Heart right ventricle (tissue), 16 donors: ENCODE measurements at regions not wholly inside any gene's neighbourhood (a gene's known extent, or its start where the extent isn't known, plus 50 kb on each side); places are given as distances from the start of the nearest gene placed in this dataset.

Source experiments
- ATAC-seq, 8 donors: fragments of 200-7000 bp; cut with Tn5 transposase; one replicate each; pipeline ENCODE4 v1.9.1; 2020; ENCODE audit warnings: mild to moderate bottlenecking in 8 of 8, moderate library complexity in 8 of 8, moderate number of reproducible peaks in 1 of 8
- DNase-seq, 2 donors: peaks; one replicate each; pipeline ENCODE4 v3.0.0-alpha.2; 2020
- H3K27ac ChIP-seq, 10 donors: fragments of 200-600 bp; sonication (generic) in 2 of 10; one replicate each; pipeline versions ENCODE4 v1.5.0 to v1.8.0; 2020 to 2022; ENCODE audit warnings: mild to moderate bottlenecking in 3 of 10
- H3K27me3 ChIP-seq, 7 donors: fragments of 200-600 bp; one replicate each; pipeline ENCODE4 v1.8.0; 2021 to 2022; ENCODE audit warnings: mild to moderate bottlenecking in 2 of 7
- H3K36me3 ChIP-seq, 9 donors: fragments of 200-600 bp; sonication (generic) in 1 of 9; one replicate each; pipeline versions ENCODE4 v1.5.0 to v1.8.0; 2020 to 2022; ENCODE audit warnings: mild to moderate bottlenecking in 2 of 9
- H3K4me1 ChIP-seq, 9 donors: fragments of 200-600 bp; sonication (generic) in 1 of 9; one replicate each; pipeline versions ENCODE4 v1.5.0 to v1.8.0; 2020 to 2022; ENCODE audit warnings: mild to moderate bottlenecking in 4 of 9
- H3K4me3 ChIP-seq, 10 donors: fragments of 200-600 bp; sonication (generic) in 2 of 10; one replicate each; pipeline versions ENCODE4 v1.5.0 to v1.8.0; 2020 to 2022; ENCODE audit warnings: mild to moderate bottlenecking in 7 of 10, moderate library complexity in 2 of 10
- H3K9me3 ChIP-seq, 11 donors: fragments of 200-600 bp in 10 of 11; sonication (generic) in 2 of 11; one replicate each; pipeline versions ENCODE4 v1.5.0 to v1.8.0; 2013 to 2022; ENCODE audit warnings: mild to moderate bottlenecking in 2 of 11, control low read depth in 1 of 11, moderate library complexity in 1 of 11
- CTCF ChIP-seq, 9 donors: fragments of 200-600 bp; sonication (generic) in 2 of 9; IDR thresholded peaks; one replicate each; pipeline versions ENCODE4 v1.5.0 to v1.8.0; 2021 to 2022; ENCODE audit warnings: antibody characterized with exemption in 9 of 9, mild to moderate bottlenecking in 5 of 9, moderate library complexity in 1 of 9
- WGBS, 2 donors: extraction: QIAGEN DNeasy Blood & Tissue Kit; methylation state at CpG; one replicate each; pipeline ENCODE4 v1.1.7; 2013; ENCODE audit warnings: inconsistent platforms in 1 of 2; 5-methylcytosine and 5-hydroxymethylcytosine counted together
- intact Hi-C, 10 donors: fragments of 100-400 bp; cut with DNase I; formaldehyde crosslinking; loops; one replicate each; pipeline versions ENCODE4 v1.11.1 to v1.14.2; 2022
- donor health status: Arrhythmogenic right ventricular cardiomyopathy.
- donor health status: ischemic (EF 13 %, LVEDD 7.1; RV severe dilation, severe dysfunction).
- donor health status: healthy with polysubstance abuse.
- donor health status: DM: no; HTN: yes; CAD: no.
- donor health status: DM: no; HTN: no; CAD: no.
- donor health status: ischemic (EF 25% LVEDD 6.9; RV normal size, moderate dysfunction).
- donor health status: ischemic (EF 25% LVEDD 5.7; RV mildly dilated, moderate dysfunction).
- donor health status: healthy.
- donor health status: DM: yes; HTN: yes; CAD: no.
- donor health status: Ischemic cardiomyopathy.
- donor health status: ischemic (EF 35%, LVEDD 5.7; RV mildly dilated, moderate dysfunction).
- donor health status: nonischemic (EF 11% LVEDD 7.7; RV severe dilation, severe dysfunction).
- donor health status: DM: yes; HTN: yes; CAD: no.
- donor health status: PGD.
- donor health status: ischemic (EF 29% LVEDD 5.4; RV normal size, mild dysfunction).
- donor health status: nonischemic (EF 23%, LVEDD 6.1; RV moderate dilation, normal function).

- H3K27me3 ChIP-seq: no peaks in the 10 kb centered on the region
- intact Hi-C loops: no loop called here
- 44 to 48% methylated on average over 1 of the region's 1 CpG for WGBS, 2 donors
- no peak for TF ChIP-seq CTCF (IDR thresholded peaks at IDR 0.05)
- H3K4me1 ChIP-seq: no peaks in the 10 kb centered on the region
- DNase-seq: no peak
- no peak overlapping the region for H3K4me3 ChIP-seq
- H3K27ac ChIP-seq: no peak overlapping the region
- H3K9me3 ChIP-seq: no peaks in the 10 kb centered on the region
- no peak for ATAC-seq
- no peaks in the 10 kb centered on the region for H3K36me3 ChIP-seq
Observed at GRCh38 chr3:87555290-87555689, 278.9 kb upstream of the POU1F1 start.

GRCh38 chr3:87553058-87553457 lies 276.7 kb upstream of the POU1F1 start:
- Histone ChIP-seq H3K27ac (no peak overlapping the region), H3K27me3 (no peaks in the 10 kb centered on the region), H3K4me1 (no peaks in the 10 kb centered on the region), H3K4me3 (no peak overlapping the region), H3K9me3 (no peaks in the 10 kb centered on the region), H3K36me3 (no peaks in the 10 kb centered on the region)
- intact Hi-C loops: no loop called here
- DNase-seq: no peak
- 73 to 74% methylated on average over 3 of the region's 3 CpGs for WGBS, 2 donors
- ATAC-seq: no peak
- no peak for TF ChIP-seq CTCF (IDR thresholded peaks at IDR 0.05)

- 75% methylated on average over 3 of the region's 3 CpGs for WGBS, 2 donors
Observed at GRCh38 chr3:87550892-87551291, 274.5 kb upstream of the POU1F1 start.

GRCh38 chr3:87549208-87549607 lies 272.8 kb upstream of the POU1F1 start:
- no peak for ATAC-seq

More at GRCh38 chr3:87550892-87551291, 274.5 kb upstream of the POU1F1 start:
- Histone ChIP-seq H3K27me3 (no peaks in the 10 kb centered on the region), H3K9me3 (no peaks in the 10 kb centered on the region), H3K27ac (no peak overlapping the region), H3K4me1 (no peaks in the 10 kb centered on the region), H3K36me3 (no peaks in the 10 kb centered on the region), H3K4me3 (no peak overlapping the region)
- no peak for DNase-seq
- no peak for ATAC-seq
- intact Hi-C loops: no loop called here
- no peak for TF ChIP-seq CTCF (IDR thresholded peaks at IDR 0.05)

More at GRCh38 chr3:87549208-87549607, 272.8 kb upstream of the POU1F1 start:
- DNase-seq: no peak
- Histone ChIP-seq H3K27me3 (no peaks in the 10 kb centered on the region), H3K4me1 (no peaks in the 10 kb centered on the region), H3K36me3 (no peaks in the 10 kb centered on the region), H3K9me3 (no peaks in the 10 kb centered on the region), H3K27ac (no peak overlapping the region), H3K4me3 (no peak overlapping the region)
- no peak for TF ChIP-seq CTCF (IDR thresholded peaks at IDR 0.05)
- intact Hi-C loops: no loop called here
- 32 to 36% methylated on average over 2 of the region's 2 CpGs for WGBS, 2 donors
